Right atrium auricular region (tissue), 2 donors: ENCODE measurements at regions not wholly inside any gene's neighbourhood (a gene's known extent, or its start where the extent isn't known, plus 50 kb on each side); places are given as distances from the start of the nearest gene placed in this dataset.

ENCODE experiments used
- DNase-seq: peaks from one replicate; pipeline ENCODE4 v3.0.0-alpha.2; 2019; ENCODE audit warnings: low spot score
- H3K27ac ChIP-seq, 2 donors: fragments of 200-600 bp; sonication (generic); 1 replicate in 1 of 2; 2 replicates in 1 of 2; pipeline ENCODE4 v1.5.1; 2016 to 2019
- H3K27me3 ChIP-seq, 2 donors: fragments of 200-600 bp; sonication (generic); one replicate each; pipeline versions ENCODE4 v1.5.1 to v1.6.0; 2017 to 2019
- H3K36me3 ChIP-seq: fragments of 200-600 bp; sonication (generic); one replicate; pipeline ENCODE4 v1.5.1; 2016
- H3K4me1 ChIP-seq, 2 donors: fragments of 200-600 bp; sonication (generic); one replicate each; pipeline versions ENCODE4 v1.5.1 to v1.6.0; 2017 to 2019
- H3K4me3 ChIP-seq, 2 donors: fragments of 200-600 bp; sonication (generic); 1 replicate in 1 of 2; 2 replicates in 1 of 2; pipeline ENCODE4 v1.5.1; 2017 to 2019; ENCODE audit warnings: mild to moderate bottlenecking in 1 of 2, moderate library complexity in 1 of 2
- H3K9me3 ChIP-seq, 2 donors: fragments of 200-600 bp; sonication (generic); one replicate each; pipeline ENCODE4 v1.5.1; 2019
- CTCF ChIP-seq, 2 donors: fragments of 200-600 bp; sonication (generic); IDR thresholded peaks; one replicate each; pipeline ENCODE4 v1.5.1; 2019; ENCODE audit warnings: antibody characterized with exemption in 2 of 2

- Histone ChIP-seq H3K4me1 (no peaks in the 10 kb centered on the region), H3K9me3 (no peaks in the 10 kb centered on the region), H3K27me3 (no peaks in the 10 kb centered on the region), H3K27ac (no peak overlapping the region), H3K36me3 (no peaks in the 10 kb centered on the region), H3K4me3 (no peak overlapping the region)
- TF ChIP-seq CTCF (IDR thresholded peaks at IDR 0.05): no peak
- DNase-seq: no peak
Measured at GRCh38 chr6:88220493-88220892, 54.3 kb upstream of the CNR1 start.

- Histone ChIP-seq H3K36me3 (no peaks in the 10 kb centered on the region), H3K4me3 (no peak overlapping the region), H3K4me1 (no peaks in the 10 kb centered on the region), H3K27ac (no peak overlapping the region), H3K27me3 (no peaks in the 10 kb centered on the region), H3K9me3 (no peaks in the 10 kb centered on the region)
- no peak for DNase-seq
- TF ChIP-seq CTCF (IDR thresholded peaks at IDR 0.05): no peak
Measured at GRCh38 chr6:88216182-88216581, 50.0 kb upstream of the CNR1 start.
